IMR-90 (cell line): ENCODE measurements at regions not wholly inside any gene's neighbourhood (a gene's known extent, or its start where the extent isn't known, plus 50 kb on each side); places are given as distances from the start of the nearest gene placed in this dataset.

Experiments
- ATAC-seq: fragments of 200-7000 bp; cut with Tn5 transposase; 2 replicates; pipeline ENCODE4 v1.9.1; 2020; ENCODE audit warnings: low read depth, mild to moderate bottlenecking, moderate library complexity
- BruUV-seq: library from RNA; stranded (reverse); fragments of 400-500 nt; replicated peaks from 2 replicates; lab custom pipeline; 2021; lab: Mats Ljungman, UMichigan
- CTCF ChIA-PET: fragments of 300-600 bp; formaldehyde crosslinking; extraction: SDS; loops from one replicate; lab custom pipeline; 2021; ENCODE audit warnings: antibody characterized with exemption; lab: Yijun Ruan, JAX
- POLR2A ChIA-PET: fragments of 300-600 bp; sonication (Branson Sonifier 250); formaldehyde crosslinking; loops from one replicate; lab custom pipeline; 2022; ENCODE audit warnings: antibody characterized with exemption; ENCODE audit not compliant: unreplicated experiment; lab: Charles Lee
- DNase-seq: peaks from one replicate; pipeline ENCODE4 v3.0.0; 2013
- H2AFZ ChIP-seq: replicated peaks from 2 replicates; pipeline ENCODE3; 2013; ENCODE audit warnings: low read length, mild to moderate bottlenecking; ENCODE audit not compliant: poor library complexity
- H2AK5ac ChIP-seq: 2 replicates; pipeline ENCODE4 v1.6.1; 2013; ENCODE audit warnings: low read depth, low read length, inconsistent platforms
- H2AK9ac ChIP-seq: replicated peaks from 2 replicates; pipeline ENCODE3; 2013; ENCODE audit warnings: mild to moderate bottlenecking, low read depth, low read length, moderate library complexity; ENCODE audit not compliant: poor library complexity
- H2BK120ac ChIP-seq: 2 replicates; pipeline ENCODE4 v1.6.1; 2013; ENCODE audit warnings: low read depth, low read length, inconsistent platforms
- H2BK15ac ChIP-seq: 3 replicates; pipeline ENCODE4 v1.6.1; 2013; ENCODE audit warnings: low read depth, low read length, inconsistent platforms
- H2BK20ac ChIP-seq: 2 replicates; pipeline ENCODE4 v1.6.1; 2013; ENCODE audit warnings: low read depth, mild to moderate bottlenecking, inconsistent platforms, low read length, moderate library complexity
- H2BK5ac ChIP-seq: 2 replicates; pipeline ENCODE4 v1.6.1; 2013; ENCODE audit warnings: mild to moderate bottlenecking, low read depth, low read length, inconsistent platforms; ENCODE audit not compliant: poor library complexity, severe bottlenecking
- H3K14ac ChIP-seq: replicated peaks from 2 replicates; pipeline ENCODE4 v1.6.1; 2013; ENCODE audit warnings: low read depth, low read length, inconsistent platforms
- H3K18ac ChIP-seq: 2 replicates; pipeline ENCODE4 v1.6.1; 2013; ENCODE audit warnings: low read depth, low read length, control low read depth
- H3K23ac ChIP-seq: 2 replicates; pipeline ENCODE4 v1.6.1; 2013; ENCODE audit warnings: low read depth, low read length, inconsistent platforms
- H3K27ac ChIP-seq: 2 replicates; pipeline ENCODE4 v1.5.1; 2013; ENCODE audit warnings: mild to moderate bottlenecking, control low read depth, low read length; ENCODE audit not compliant: insufficient read depth
- H3K27me3 ChIP-seq: 2 replicates; pipeline ENCODE4 v1.6.1; 2013; ENCODE audit warnings: low read length; ENCODE audit not compliant: control insufficient read depth, insufficient read depth
- H3K36me3 ChIP-seq: 2 replicates; pipeline ENCODE4 v1.6.1; 2013; ENCODE audit warnings: low read length, mixed read lengths; ENCODE audit not compliant: control insufficient read depth, insufficient read depth
- H3K4ac ChIP-seq: 2 replicates; pipeline ENCODE4 v1.6.1; 2013; ENCODE audit warnings: low read depth, low read length, inconsistent platforms
- H3K4me1 ChIP-seq: 2 replicates; pipeline ENCODE4 v1.6.1; 2013; ENCODE audit warnings: low read length, mixed read lengths; ENCODE audit not compliant: control insufficient read depth, insufficient read depth
- H3K4me2 ChIP-seq: 2 replicates; pipeline ENCODE4 v1.6.1; 2013; ENCODE audit warnings: low read depth, mild to moderate bottlenecking, control low read depth, low read length, moderate library complexity
- H3K4me3 ChIP-seq: 2 replicates; pipeline ENCODE4 v1.5.1; 2013; ENCODE audit warnings: low read depth, mild to moderate bottlenecking, control low read depth, low read length, moderate library complexity; ENCODE audit not compliant: insufficient read depth
- H3K56ac ChIP-seq: 2 replicates; pipeline ENCODE4 v1.6.1; 2013; ENCODE audit warnings: low read length, inconsistent platforms; ENCODE audit not compliant: insufficient read depth; ENCODE audit errors: extremely low read depth
- H3K79me1 ChIP-seq, 2 experiments: 2 replicates each; pipeline ENCODE4 v1.6.1; 2013; ENCODE audit warnings: low read length in 2 of 2, inconsistent platforms in 1 of 2, low read depth in 1 of 2
- H3K9ac ChIP-seq: 2 replicates; pipeline ENCODE4 v1.6.1; 2013; ENCODE audit warnings: low read depth, low read length, control low read depth
- H3K9me1 ChIP-seq: 2 replicates; pipeline ENCODE4 v1.6.1; 2013; ENCODE audit warnings: low read length, inconsistent platforms; ENCODE audit not compliant: insufficient read depth
- H3K9me3 ChIP-seq: 2 replicates; pipeline ENCODE4 v1.6.1; 2013; ENCODE audit warnings: low read length; ENCODE audit not compliant: control insufficient read depth, insufficient read depth
- H4K20me1 ChIP-seq: 2 replicates; pipeline ENCODE4 v1.6.1; 2013; ENCODE audit warnings: low read length, inconsistent platforms; ENCODE audit not compliant: insufficient read depth
- H4K5ac ChIP-seq: 2 replicates; pipeline ENCODE4 v1.6.1; 2013; ENCODE audit warnings: mild to moderate bottlenecking, low read depth, low read length, control low read depth
- H4K8ac ChIP-seq, 2 experiments: 2 replicates each; pipeline ENCODE4 v1.6.1; 2013; ENCODE audit warnings: low read depth in 2 of 2, low read length in 2 of 2, control low read depth in 1 of 2, inconsistent platforms in 1 of 2
- H4K91ac ChIP-seq: 2 replicates; pipeline ENCODE4 v1.6.1; 2013; ENCODE audit warnings: low read depth, low read length, inconsistent platforms; ENCODE audit not compliant: insufficient read depth
- BHLHE40 ChIP-seq: fragments of 150-350 bp; IDR thresholded peaks from 2 replicates; pipeline ENCODE4 v1.6.1; 2016; ENCODE audit warnings: mild to moderate bottlenecking, low read depth, low read length
- CHD1 ChIP-seq: IDR thresholded peaks from 2 replicates; pipeline ENCODE4 v1.6.1; 2012; ENCODE audit warnings: low read depth, low read length, improper control_type of control experiment
- MAFK ChIP-seq: IDR thresholded peaks from 2 replicates; pipeline ENCODE4 v1.6.1; 2012; ENCODE audit warnings: low read depth, low read length, improper control_type of control experiment
- MAZ ChIP-seq: IDR thresholded peaks from 2 replicates; pipeline ENCODE4 v1.6.1; 2012; ENCODE audit warnings: low read depth, mild to moderate bottlenecking, low read length, improper control_type of control experiment, moderate library complexity, borderline replicate concordance
- NFE2L2 ChIP-seq: fragments of 150-350 bp; IDR thresholded peaks from 2 replicates; pipeline ENCODE4 v1.6.1; 2016; ENCODE audit warnings: low read depth, mild to moderate bottlenecking, low read length
- POLR2A ChIP-seq: IDR thresholded peaks from 2 replicates; pipeline ENCODE4 v1.6.1; 2012; ENCODE audit warnings: mild to moderate bottlenecking, low read depth, low read length
- SMC3 ChIP-seq: fragments of 150-350 bp; IDR thresholded peaks from 2 replicates; pipeline ENCODE4 v1.6.1; 2016; ENCODE audit warnings: low read depth, mild to moderate bottlenecking, antibody characterized with exemption, low read length, moderate library complexity
- WGBS, 2 experiments: methylation state at CpG; one replicate each; pipeline versions ENCODE4 v1.1.5 to v1.1.7; 2013; ENCODE audit warnings: missing lambda C conversion rate in 2 of 2; ENCODE audit not compliant: insufficient read length in 1 of 2; ENCODE audit errors: extremely low coverage in 2 of 2; 5-methylcytosine and 5-hydroxymethylcytosine counted together
- dilution Hi-C: fragments of 300-500 bp; cut with HindIII; formaldehyde crosslinking; loops from one replicate; pipeline ENCODE4 v1.14.3; 2018; ENCODE audit warnings: low sequenced_read_pairs; ENCODE audit not compliant: unreplicated experiment
- in situ Hi-C: fragments of 300-500 bp; cut with MboI; formaldehyde crosslinking; loops from 3 replicates; pipeline ENCODE4 v1.14.3; 2019; ENCODE audit warnings: low sequenced_read_pairs, inconsistent platforms, mixed read lengths
- intact Hi-C: fragments of 100-400 bp; cut with micrococcal nuclease; formaldehyde crosslinking; loops from 2 replicates; pipeline ENCODE4 v1.10.0; 2022
- TF ChIP-seq, protein P1 (sequence below): fragments of 150-350 bp; IDR thresholded peaks from 2 replicates; pipeline ENCODE4 v1.6.1; 2016; ENCODE audit warnings: low read depth, mild to moderate bottlenecking, low read length, moderate library complexity, borderline replicate concordance

GRCh38 chr2:128594651-128594910 is 275.9 kb upstream of the HS6ST1 start (continued):
- TF ChIP-seq, protein P1, sequence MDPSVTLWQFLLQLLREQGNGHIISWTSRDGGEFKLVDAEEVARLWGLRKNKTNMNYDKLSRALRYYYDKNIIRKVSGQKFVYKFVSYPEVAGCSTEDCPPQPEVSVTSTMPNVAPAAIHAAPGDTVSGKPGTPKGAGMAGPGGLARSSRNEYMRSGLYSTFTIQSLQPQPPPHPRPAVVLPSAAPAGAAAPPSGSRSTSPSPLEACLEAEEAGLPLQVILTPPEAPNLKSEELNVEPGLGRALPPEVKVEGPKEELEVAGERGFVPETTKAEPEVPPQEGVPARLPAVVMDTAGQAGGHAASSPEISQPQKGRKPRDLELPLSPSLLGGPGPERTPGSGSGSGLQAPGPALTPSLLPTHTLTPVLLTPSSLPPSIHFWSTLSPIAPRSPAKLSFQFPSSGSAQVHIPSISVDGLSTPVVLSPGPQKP = no peak

GRCh38 chr2:128594953-128595677 is 276.4 kb upstream of the HS6ST1 start:
- no peak overlapping the region for H2AK9ac ChIP-seq
- no peak for DNase-seq
- H2BK5ac ChIP-seq = no peak overlapping the region
- no peak overlapping the region for H3K4me2 ChIP-seq
- no peak overlapping the region for H3K18ac ChIP-seq
- H3K14ac ChIP-seq = no peak overlapping the region
- no peaks in the 10 kb centered on the region for H3K79me1 ChIP-seq
- 97% methylated on average over 7 of the region's 13 CpGs; no CpG with 5 or more reads in 1 of the 2 experiments for WGBS, 2 experiments
- no peaks in the 10 kb centered on the region for H3K9me1 ChIP-seq
- in situ Hi-C loops (no loop called here), dilution Hi-C loops (no loop called here), intact Hi-C loops (no loop called here)
- H3K4ac ChIP-seq = no peak overlapping the region
- H3K9ac ChIP-seq = no peak overlapping the region
- no peaks in the 10 kb centered on the region for H3K36me3 ChIP-seq
- H3K56ac ChIP-seq = no peak overlapping the region
- TF ChIP-seq SMC3 (no peak), MAZ (no peak), BHLHE40 (no peak), MAFK (no peak), POLR2A (no peak), CHD1 (no peak), NFE2L2 (no peak)
- no peak overlapping the region for H2BK120ac ChIP-seq
- H3K27me3 ChIP-seq = peaks cover 2% of the 10 kb centered on the region; the same call in 1 of the 2 replicates
- no peak overlapping the region for H2BK15ac ChIP-seq
- H2BK20ac ChIP-seq = no peak overlapping the region
- no peak overlapping the region for H2AFZ ChIP-seq
- no peak overlapping the region for H2AK5ac ChIP-seq
- no peak for ATAC-seq
- CTCF ChIA-PET = no interaction called here
- BruUV-seq = no TSS peak
- no peaks in the 10 kb centered on the region for H3K4me1 ChIP-seq
- H4K8ac ChIP-seq = no peak overlapping the region
- no peak overlapping the region for H3K4me3 ChIP-seq
- H3K9me3 ChIP-seq = no peaks in the 10 kb centered on the region
- H3K23ac ChIP-seq = no peak overlapping the region
- H4K20me1 ChIP-seq = no peaks in the 10 kb centered on the region
- POLR2A ChIA-PET = no interaction called here
- H4K5ac ChIP-seq = no peak overlapping the region
- H3K27ac ChIP-seq = no peak overlapping the region
- no peak overlapping the region for H4K91ac ChIP-seq
